ENCODE measurements at regions not wholly inside any gene's neighbourhood (a gene's known extent, or its start where the extent isn't known, plus 50 kb on each side); places are given as distances from the start of the nearest gene placed in this dataset.

- TF ChIP-seq REST (IDR thresholded peaks at IDR 0.05; ENCODE audit: insufficient read depth in 1 of 2, low read depth in 2 of 2, low read length in 2 of 2) (no peak), POLR2AphosphoS5 (IDR thresholded peaks at IDR 0.05; ENCODE audit: low read depth, low read length) (no peak), TAF1 (IDR thresholded peaks at IDR 0.05; ENCODE audit: borderline replicate concordance, insufficient read depth, low read length) (no peak)
Measured at GRCh38 chr22:27084130-27084529, 426.7 kb downstream of the MIAT start.

Data from PFSK-1 (cell line).